ENCODE measurements at regions not wholly inside any gene's neighbourhood (a gene's known extent, or its start where the extent isn't known, plus 50 kb on each side); places are given as distances from the start of the nearest gene placed in this dataset.

GRCh38 chr10:6692856-6693255 lies 112.8 kb upstream of the PRKCQ start:
- TF ChIP-seq EZH2phosphoT487 (IDR thresholded peaks at IDR 0.05; ENCODE audit: insufficient read depth, low read depth) (no peak), EZH2 (IDR thresholded peaks at IDR 0.05; ENCODE audit: insufficient read depth, poor library complexity, severe bottlenecking) (no peak)
